Astrocyte (in vitro differentiated cells and primary cell): ENCODE measurements at regions not wholly inside any gene's neighbourhood (a gene's known extent, or its start where the extent isn't known, plus 50 kb on each side); places are given as distances from the start of the nearest gene placed in this dataset.

Source experiments
- DNase-seq: peaks from one replicate; pipeline ENCODE4 v3.0.0-alpha.2; 2010; ENCODE audit warnings: low read depth
- FAIRE-seq: peaks from 2 replicates; lab custom pipeline; 2011; peaks lifted over from hg19 to GRCh38; lab: Jason Lieb, UNC
- H2AFZ ChIP-seq: 2 replicates; pipeline ENCODE4 v1.6.0; 2012; ENCODE audit warnings: low read depth, low read length, inconsistent platforms
- H3K27ac ChIP-seq: 2 replicates; pipeline ENCODE4 v1.5.1; 2011; ENCODE audit warnings: low read depth, low read length, inconsistent platforms
- H3K27me3 ChIP-seq: 2 replicates; pipeline ENCODE4 v1.6.0; 2011; ENCODE audit warnings: low read length, inconsistent platforms; ENCODE audit not compliant: insufficient read depth
- H3K36me3 ChIP-seq: 2 replicates; pipeline ENCODE4 v1.5.1; 2011; ENCODE audit warnings: low read length, inconsistent platforms; ENCODE audit not compliant: insufficient read depth
- H3K4me1 ChIP-seq: 2 replicates; pipeline ENCODE4 v1.5.1; 2011; ENCODE audit warnings: low read length, inconsistent platforms; ENCODE audit not compliant: insufficient read depth
- H3K4me2 ChIP-seq: 2 replicates; pipeline ENCODE4 v1.6.0; 2012; ENCODE audit warnings: low read length, inconsistent platforms
- H3K4me3 ChIP-seq: 2 replicates; pipeline ENCODE4 v1.5.1; 2011; ENCODE audit warnings: low read depth, mild to moderate bottlenecking, low read length, inconsistent platforms; ENCODE audit not compliant: insufficient read depth
- H3K79me2 ChIP-seq: 2 replicates; pipeline ENCODE4 v1.6.0; 2012; ENCODE audit warnings: mild to moderate bottlenecking, low read length, inconsistent platforms; ENCODE audit not compliant: insufficient read depth
- H3K9ac ChIP-seq: 2 replicates; pipeline ENCODE4 v1.6.0; 2012; ENCODE audit warnings: mild to moderate bottlenecking, low read length, inconsistent platforms
- H3K9me3 ChIP-seq: 2 replicates; pipeline ENCODE4 v1.5.1; 2012; ENCODE audit warnings: low read depth, mild to moderate bottlenecking, low read length, inconsistent platforms; ENCODE audit not compliant: insufficient read depth
- H4K20me1 ChIP-seq: 2 replicates; pipeline ENCODE4 v1.6.0; 2012; ENCODE audit warnings: low read length, inconsistent platforms; ENCODE audit not compliant: insufficient read depth
- H3K27ac Mint-ChIP-seq: one replicate; pipeline ENCODE4 v1.8.0; 2021; ENCODE audit warnings: mild to moderate bottlenecking, mixed read lengths; ENCODE audit not compliant: unreplicated experiment
- H3K27me3 Mint-ChIP-seq: one replicate; pipeline ENCODE4 v1.8.0; 2021; ENCODE audit warnings: low read depth, mixed read lengths; ENCODE audit not compliant: unreplicated experiment
- H3K36me3 Mint-ChIP-seq: one replicate; pipeline ENCODE4 v1.8.0; 2021; ENCODE audit warnings: low read depth, mixed read lengths; ENCODE audit not compliant: unreplicated experiment
- H3K4me1 Mint-ChIP-seq: one replicate; pipeline ENCODE4 v1.8.0; 2021; ENCODE audit warnings: low read depth, mixed read lengths; ENCODE audit not compliant: unreplicated experiment
- H3K4me3 Mint-ChIP-seq: one replicate; pipeline ENCODE4 v1.8.0; 2021; ENCODE audit warnings: mild to moderate bottlenecking, moderate library complexity, mixed read lengths; ENCODE audit not compliant: unreplicated experiment
- H3K9me3 Mint-ChIP-seq: one replicate; pipeline ENCODE4 v1.8.0; 2021; ENCODE audit warnings: mild to moderate bottlenecking, mixed read lengths; ENCODE audit not compliant: unreplicated experiment
- EZH2 ChIP-seq: IDR thresholded peaks from 2 replicates; pipeline ENCODE4 v1.6.1; 2012; ENCODE audit warnings: mild to moderate bottlenecking, low read length, inconsistent platforms; ENCODE audit not compliant: insufficient read depth
- TF ChIP-seq, protein P1 (sequence below): IDR thresholded peaks from 2 replicates; pipeline ENCODE4 v1.5.1; 2011; ENCODE audit warnings: low read depth, mild to moderate bottlenecking, inconsistent platforms, low read length, moderate library complexity; ENCODE audit not compliant: insufficient read depth

DNA sequence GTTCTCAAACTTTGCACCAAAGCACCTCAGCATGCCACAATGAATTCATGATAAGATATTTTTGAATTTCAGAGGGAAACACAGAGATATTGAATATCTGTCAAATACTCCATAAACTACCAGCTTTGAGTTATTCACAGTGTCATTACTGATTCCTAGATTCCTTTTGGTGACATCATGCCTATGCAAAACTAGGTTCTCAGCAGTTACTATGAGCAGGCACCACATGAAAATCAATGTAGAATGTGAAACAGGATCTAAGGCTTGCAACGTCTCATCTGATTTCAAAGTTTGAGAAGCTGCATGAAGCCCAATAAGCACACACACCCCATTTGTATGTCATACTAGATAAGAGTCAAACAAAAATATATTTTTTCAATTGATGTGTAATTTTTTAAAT lies 426.5 kb downstream of the NR2F1-AS1 start:
- H3K27ac Mint-ChIP-seq: no peak overlapping the region
- no peak overlapping the region for H3K27ac ChIP-seq
- H3K9me3 ChIP-seq: no peaks in the 10 kb centered on the region
- H3K36me3 Mint-ChIP-seq: no peaks in the 10 kb centered on the region
- H3K79me2 ChIP-seq: no peaks in the 10 kb centered on the region
- FAIRE-seq (no peak), DNase-seq (no peak)
- no peaks in the 10 kb centered on the region for H4K20me1 ChIP-seq
- no peaks in the 10 kb centered on the region for H3K27me3 ChIP-seq
- no peaks in the 10 kb centered on the region for H3K36me3 ChIP-seq
- no peak overlapping the region for H3K9ac ChIP-seq
- peaks cover 11% of the 10 kb centered on the region for H3K4me1 Mint-ChIP-seq
- no peak overlapping the region for H3K4me2 ChIP-seq
- no peak overlapping the region for H3K4me3 Mint-ChIP-seq
- H3K4me1 ChIP-seq: peaks cover 19% of the 10 kb centered on the region
- no peak overlapping the region for H3K4me3 ChIP-seq
- H3K27me3 Mint-ChIP-seq: no peaks in the 10 kb centered on the region
- no peak overlapping the region for H2AFZ ChIP-seq
- no peaks in the 10 kb centered on the region for H3K9me3 Mint-ChIP-seq
- no peak for TF ChIP-seq EZH2
- TF ChIP-seq, protein P1, sequence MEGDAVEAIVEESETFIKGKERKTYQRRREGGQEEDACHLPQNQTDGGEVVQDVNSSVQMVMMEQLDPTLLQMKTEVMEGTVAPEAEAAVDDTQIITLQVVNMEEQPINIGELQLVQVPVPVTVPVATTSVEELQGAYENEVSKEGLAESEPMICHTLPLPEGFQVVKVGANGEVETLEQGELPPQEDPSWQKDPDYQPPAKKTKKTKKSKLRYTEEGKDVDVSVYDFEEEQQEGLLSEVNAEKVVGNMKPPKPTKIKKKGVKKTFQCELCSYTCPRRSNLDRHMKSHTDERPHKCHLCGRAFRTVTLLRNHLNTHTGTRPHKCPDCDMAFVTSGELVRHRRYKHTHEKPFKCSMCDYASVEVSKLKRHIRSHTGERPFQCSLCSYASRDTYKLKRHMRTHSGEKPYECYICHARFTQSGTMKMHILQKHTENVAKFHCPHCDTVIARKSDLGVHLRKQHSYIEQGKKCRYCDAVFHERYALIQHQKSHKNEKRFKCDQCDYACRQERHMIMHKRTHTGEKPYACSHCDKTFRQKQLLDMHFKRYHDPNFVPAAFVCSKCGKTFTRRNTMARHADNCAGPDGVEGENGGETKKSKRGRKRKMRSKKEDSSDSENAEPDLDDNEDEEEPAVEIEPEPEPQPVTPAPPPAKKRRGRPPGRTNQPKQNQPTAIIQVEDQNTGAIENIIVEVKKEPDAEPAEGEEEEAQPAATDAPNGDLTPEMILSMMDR: no peak

DNA sequence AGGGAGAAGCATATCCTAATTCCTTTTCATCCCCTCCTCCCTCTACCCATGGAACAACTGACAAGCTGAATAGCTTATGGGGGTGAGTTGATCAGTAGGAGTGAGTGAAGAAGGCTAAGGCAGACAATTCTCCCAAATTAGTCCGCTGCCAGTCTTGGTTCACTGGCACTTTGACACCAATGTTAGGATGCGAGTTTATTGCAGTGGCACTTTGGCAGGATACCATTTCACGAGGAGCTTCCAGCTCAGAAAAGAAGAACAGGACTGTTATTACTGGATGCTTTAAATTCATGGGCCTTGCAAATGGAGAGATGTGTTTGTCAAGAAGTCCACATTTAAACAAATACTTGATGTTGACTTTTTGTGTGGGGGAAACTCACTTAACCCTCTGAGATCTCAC lies 427.6 kb downstream of the NR2F1-AS1 start:
- Mint-ChIP-seq H3K27ac (no peak overlapping the region), H3K4me1 (peaks cover 5% of the 10 kb centered on the region), H3K36me3 (no peaks in the 10 kb centered on the region), H3K27me3 (no peaks in the 10 kb centered on the region), H3K9me3 (no peaks in the 10 kb centered on the region), H3K4me3 (no peak overlapping the region)
- DNase-seq: no peak
- TF ChIP-seq EZH2: no peak
- TF ChIP-seq, protein P1: no peak
- H3K9ac ChIP-seq: no peak overlapping the region
- no peak overlapping the region for H3K4me2 ChIP-seq
- no peaks in the 10 kb centered on the region for H3K27me3 ChIP-seq
- H4K20me1 ChIP-seq: no peaks in the 10 kb centered on the region
- no peaks in the 10 kb centered on the region for H3K79me2 ChIP-seq
- no peak for FAIRE-seq
- peaks cover 13% of the 10 kb centered on the region for H3K4me1 ChIP-seq
- no peaks in the 10 kb centered on the region for H3K36me3 ChIP-seq
- H3K27ac ChIP-seq: no peak overlapping the region
- no peak overlapping the region for H3K4me3 ChIP-seq
- H2AFZ ChIP-seq: no peak overlapping the region
- H3K9me3 ChIP-seq: no peaks in the 10 kb centered on the region

DNA sequence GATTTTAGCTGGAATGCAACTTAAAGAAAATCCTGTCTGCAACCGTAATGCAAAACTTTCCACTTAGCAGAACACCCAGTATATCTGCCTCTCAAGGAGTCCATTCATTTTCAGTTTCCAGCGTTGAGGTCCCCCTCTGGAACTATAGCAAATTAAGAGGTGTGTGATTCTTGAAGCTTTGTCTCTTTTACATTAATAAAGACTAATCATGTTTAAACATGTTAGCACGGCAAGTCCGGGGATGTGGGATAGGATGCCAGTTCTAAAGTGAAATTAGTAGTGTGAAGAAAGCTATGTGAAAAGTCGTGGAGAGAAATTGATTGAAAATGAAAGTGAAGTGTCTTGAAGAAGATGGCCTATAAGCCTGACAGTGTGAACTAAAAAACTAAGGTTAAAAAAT lies 429.1 kb downstream of the NR2F1-AS1 start:
- H2AFZ ChIP-seq: no peak overlapping the region
- no peak overlapping the region for H3K9ac ChIP-seq
- H3K4me3 ChIP-seq: no peak overlapping the region

More for the DNA sequence above, 429.1 kb downstream of the NR2F1-AS1 start:
- H3K27ac ChIP-seq: no peak overlapping the region
- no peak overlapping the region for H3K27ac Mint-ChIP-seq
- H3K27me3 Mint-ChIP-seq: no peaks in the 10 kb centered on the region
- no peaks in the 10 kb centered on the region for H3K9me3 Mint-ChIP-seq
- TF ChIP-seq, protein P1: no peak
- no peak for TF ChIP-seq EZH2
- no peak overlapping the region for H3K4me3 Mint-ChIP-seq
- no peak for DNase-seq
- H3K27me3 ChIP-seq: no peaks in the 10 kb centered on the region
- H4K20me1 ChIP-seq: no peaks in the 10 kb centered on the region
- H3K4me2 ChIP-seq: peak overlapping the region; percentile 30
- no peaks in the 10 kb centered on the region for H3K36me3 ChIP-seq
- peaks cover 13% of the 10 kb centered on the region for H3K4me1 ChIP-seq
- no peaks in the 10 kb centered on the region for H3K79me2 ChIP-seq
- no peaks in the 10 kb centered on the region for H3K36me3 Mint-ChIP-seq
- no peak for FAIRE-seq
- peaks cover 5% of the 10 kb centered on the region for H3K4me1 Mint-ChIP-seq
- no peaks in the 10 kb centered on the region for H3K9me3 ChIP-seq
